Vagina (tissue), 2 donors: ENCODE measurements at regions not wholly inside any gene's neighbourhood (a gene's known extent, or its start where the extent isn't known, plus 50 kb on each side); places are given as distances from the start of the nearest gene placed in this dataset.
"Not testable (repeated sequence)": the region's sequence is repeated elsewhere in the genome, so short reads cannot be mapped to it uniquely, and the experiment has no call there.

Experiments used
- DNase-seq, 2 donors: peaks; one replicate each; pipeline ENCODE4 v3.0.0-alpha.2; 2017; ENCODE audit errors: extremely low spot score in 2 of 2
- H3K27ac ChIP-seq: fragments of 200-600 bp; sonication (generic); one replicate; pipeline ENCODE4 v1.5.1; 2019
- H3K27me3 ChIP-seq: fragments of 200-600 bp; sonication (generic); one replicate; pipeline ENCODE4 v1.5.1; 2019
- H3K36me3 ChIP-seq, 2 donors: fragments of 200-600 bp; sonication (generic); one replicate each; pipeline ENCODE4 v1.5.1; 2017 to 2019
- H3K4me1 ChIP-seq: fragments of 200-600 bp; sonication (generic); one replicate; pipeline ENCODE4 v1.5.1; 2019
- H3K4me3 ChIP-seq, 2 donors: fragments of 200-600 bp; sonication (generic); 1 replicate in 1 of 2; 2 replicates in 1 of 2; pipeline ENCODE4 v1.5.1; 2016 to 2019
- H3K9me3 ChIP-seq: fragments of 200-600 bp; sonication (generic); one replicate; pipeline ENCODE4 v1.5.1; 2019
- CTCF ChIP-seq, 3 experiments: fragments of 450-650 bp in 2 of 3; fragments of 200-600 bp in 1 of 3; sonication (generic) in 1 of 3; IDR thresholded peaks; one replicate each; pipeline ENCODE4 v1.5.1; 2017 to 2019; ENCODE audit warnings: antibody characterized with exemption in 3 of 3, mild to moderate bottlenecking in 2 of 3, moderate library complexity in 2 of 3
- POLR2A ChIP-seq, 2 donors: fragments of 450-650 bp; IDR thresholded peaks; one replicate each; pipeline ENCODE4 v1.6.1; 2017; ENCODE audit warnings: antibody characterized with exemption in 2 of 2, mild to moderate bottlenecking in 2 of 2, moderate library complexity in 2 of 2
- POLR2AphosphoS5 ChIP-seq, 2 donors: sonication (generic); formaldehyde crosslinking; IDR thresholded peaks; one replicate each; pipeline ENCODE4 v1.9.0; 2017; ENCODE audit warnings: antibody characterized with exemption in 2 of 2, mild to moderate bottlenecking in 2 of 2, low read depth in 1 of 2; ENCODE audit not compliant: insufficient read depth in 1 of 2
- intact Hi-C: fragments of 100-400 bp; cut with DNase I; formaldehyde crosslinking; loops from one replicate; pipeline ENCODE4 v1.15.1; 2023

GRCh38 chr9:102507044-102507687 is 488.0 kb upstream of the CYLC2 start:
- no peak for TF ChIP-seq POLR2AphosphoS5 (IDR thresholded peaks at IDR 0.05; ENCODE audit: insufficient read depth in 1 of 2, low read depth in 1 of 2)
- TF ChIP-seq CTCF (IDR thresholded peaks at IDR 0.05): no peak
- TF ChIP-seq POLR2A (IDR thresholded peaks at IDR 0.05): no peak
- Histone ChIP-seq H3K27me3 (no peaks in the 10 kb centered on the region), H3K36me3 (no peaks in the 10 kb centered on the region), H3K4me1 (no peaks in the 10 kb centered on the region), H3K4me3 (no peak overlapping the region), H3K27ac (no peak overlapping the region), H3K9me3 (no peaks in the 10 kb centered on the region)
- no peak for DNase-seq
- intact Hi-C loops: no loop called here

DNA sequence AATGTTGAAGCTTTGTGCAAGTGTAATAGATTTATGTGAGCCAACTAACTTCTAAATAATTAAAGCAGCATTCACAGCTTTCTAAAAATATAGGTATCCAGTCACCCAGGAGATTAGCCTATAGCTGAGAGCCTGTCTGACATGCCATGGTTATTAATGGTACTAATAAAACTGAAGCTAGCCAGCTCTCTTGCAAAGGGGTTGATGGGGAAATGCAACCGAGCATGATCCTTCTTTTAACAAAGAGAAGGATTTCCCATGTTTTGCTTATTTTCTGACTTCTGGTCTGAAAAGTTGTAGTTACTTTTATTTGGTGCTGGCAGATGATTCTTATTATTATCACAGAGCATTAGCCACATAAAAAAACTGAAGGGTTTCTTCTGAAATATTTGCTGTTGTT is 488.7 kb upstream of the CYLC2 start:
- no peak for DNase-seq
- no peaks in the 10 kb centered on the region for H3K4me1 ChIP-seq
- no peak for TF ChIP-seq POLR2A (IDR thresholded peaks at IDR 0.05)
- TF ChIP-seq POLR2AphosphoS5 (IDR thresholded peaks at IDR 0.05; ENCODE audit: insufficient read depth in 1 of 2, low read depth in 1 of 2): no peak
- TF ChIP-seq CTCF (IDR thresholded peaks at IDR 0.05): no peak
- H3K36me3 ChIP-seq: no peaks in the 10 kb centered on the region
- H3K27me3 ChIP-seq: no peaks in the 10 kb centered on the region
- H3K9me3 ChIP-seq: no peaks in the 10 kb centered on the region
- no peak overlapping the region for H3K4me3 ChIP-seq
- intact Hi-C loops: no loop called here
- H3K27ac ChIP-seq: no peak overlapping the region

GRCh38 chr9:102499468-102499867 is 495.7 kb upstream of the CYLC2 start:
- H3K36me3 ChIP-seq: no peaks in the 10 kb centered on the region
- H3K4me3 ChIP-seq: no peak overlapping the region
- no peak for DNase-seq
- no peaks in the 10 kb centered on the region for H3K27me3 ChIP-seq
- no peak for TF ChIP-seq POLR2A (IDR thresholded peaks at IDR 0.05)
- TF ChIP-seq CTCF (IDR thresholded peaks at IDR 0.05): no peak
- TF ChIP-seq POLR2AphosphoS5 (IDR thresholded peaks at IDR 0.05; ENCODE audit: insufficient read depth in 1 of 2, low read depth in 1 of 2): no peak
- H3K27ac ChIP-seq: no peak overlapping the region
- no peaks in the 10 kb centered on the region for H3K9me3 ChIP-seq
- no peaks in the 10 kb centered on the region for H3K4me1 ChIP-seq
- intact Hi-C loops: no loop called here

- intact Hi-C loops: no loop called here
- no peaks in the 10 kb centered on the region for H3K4me1 ChIP-seq
- no peaks in the 10 kb centered on the region for H3K27me3 ChIP-seq
- no peak overlapping the region for H3K4me3 ChIP-seq
- no peak overlapping the region for H3K27ac ChIP-seq
- DNase-seq: no peak
- H3K36me3 ChIP-seq: no peaks in the 10 kb centered on the region
- H3K9me3 ChIP-seq: no peaks in the 10 kb centered on the region
- no peak for TF ChIP-seq CTCF (IDR thresholded peaks at IDR 0.05)
- no peak for TF ChIP-seq POLR2AphosphoS5 (IDR thresholded peaks at IDR 0.05; ENCODE audit: insufficient read depth in 1 of 2, low read depth in 1 of 2)
- TF ChIP-seq POLR2A (IDR thresholded peaks at IDR 0.05): no peak
Observed at GRCh38 chr9:102497709-102498108, 497.4 kb upstream of the CYLC2 start.

GRCh38 chr9:102486976-102487375 is 508.2 kb upstream of the CYLC2 start:
- H3K9me3 ChIP-seq, intact Hi-C loops, DNase-seq, H3K27me3 ChIP-seq, H3K27ac ChIP-seq, H3K4me1 ChIP-seq, H3K36me3 ChIP-seq, H3K4me3 ChIP-seq: not testable (repeated sequence)
